SK-N-SH (cell line): ENCODE measurements at regions not wholly inside any gene's neighbourhood (a gene's known extent, or its start where the extent isn't known, plus 50 kb on each side); places are given as distances from the start of the nearest gene placed in this dataset.

Experiments used
- CTCF ChIA-PET: fragments of 300-600, 350-600 bp; formaldehyde crosslinking; extraction: SDS; loops from one replicate; lab custom pipeline; 2021; lab: Yijun Ruan, JAX
- POLR2A ChIA-PET: fragments of 350-600 bp; sonication (Branson Sonifier 250); formaldehyde crosslinking; extraction: SDS; loops from one replicate; lab custom pipeline; 2020; ENCODE audit warnings: antibody characterized with exemption, inconsistent platforms; lab: Yijun Ruan, JAX
- DNase-seq: peaks from one replicate; pipeline ENCODE4 v3.0.0; 2012
- H2AFZ ChIP-seq: fragments of 200-600 bp; sonication (generic); 2 replicates; pipeline ENCODE4 v1.8.1; 2016; ENCODE audit warnings: antibody characterized with exemption, mild to moderate bottlenecking, low read depth
- H3F3A ChIP-seq: fragments of 200-600 bp; sonication (generic); replicated peaks from 2 replicates; pipeline ENCODE3; 2016; ENCODE audit warnings: antibody characterized with exemption, mild to moderate bottlenecking; ENCODE audit not compliant: insufficient read depth
- H3K27ac ChIP-seq, 2 experiments: fragments of 200-500 bp in 1 of 2; fragments of 200-600 bp in 1 of 2; sonication (Bioruptor generic) in 1 of 2; sonication (generic), shearing (Covaris generic) in 1 of 2; 2 replicates each; pipeline versions ENCODE4 v1.5.1 to v1.6.1; 2014 to 2016; ENCODE audit warnings: low read depth in 2 of 2, inconsistent platforms in 1 of 2, low read length in 1 of 2, mild to moderate bottlenecking in 1 of 2, mixed read lengths in 1 of 2
- H3K27me3 ChIP-seq: fragments of 200-600 bp; sonication (generic), shearing (Covaris generic); 2 replicates; pipeline ENCODE4 v1.6.1; 2016; ENCODE audit warnings: mixed run types; ENCODE audit not compliant: insufficient read depth
- H3K36me3 ChIP-seq, 2 experiments: fragments of 200-500 bp in 1 of 2; fragments of 200-600 bp in 1 of 2; sonication (Bioruptor generic) in 1 of 2; sonication (generic) in 1 of 2; replicated peaks in 1 of 2; 2 replicates each; pipeline versions ENCODE3 to v1.5.1; 2014 to 2016; ENCODE audit warnings: low read length in 1 of 2, mild to moderate bottlenecking in 1 of 2; ENCODE audit not compliant: insufficient read depth in 2 of 2, control insufficient read depth in 1 of 2
- H3K4me1 ChIP-seq, 2 experiments: fragments of 200-500 bp in 1 of 2; fragments of 200-600 bp in 1 of 2; sonication (Bioruptor generic) in 1 of 2; sonication (generic), shearing (Covaris generic) in 1 of 2; 2 replicates each; pipeline versions ENCODE4 v1.5.1 to v1.6.1; 2014 to 2016; ENCODE audit warnings: low read depth in 1 of 2, low read length in 1 of 2, mixed run types in 1 of 2; ENCODE audit not compliant: insufficient read depth in 2 of 2, control insufficient read depth in 1 of 2
- H3K4me2 ChIP-seq: fragments of 200-600 bp; sonication (generic), shearing (Covaris generic); 2 replicates; pipeline ENCODE4 v1.6.1; 2017; ENCODE audit warnings: mixed run types
- H3K4me3 ChIP-seq, 2 experiments: fragments of 200-500 bp in 1 of 2; fragments of 200-600 bp in 1 of 2; sonication (Bioruptor generic) in 1 of 2; sonication (generic), shearing (Covaris generic) in 1 of 2; 2 replicates each; pipeline versions ENCODE4 v1.5.1 to v1.8.1; 2014 to 2016; ENCODE audit warnings: low read depth in 2 of 2, inconsistent platforms in 1 of 2, low read length in 1 of 2, mild to moderate bottlenecking in 1 of 2, mixed read lengths in 1 of 2, moderate library complexity in 1 of 2
- H3K79me2 ChIP-seq: fragments of 200-600 bp; sonication (generic); 2 replicates; pipeline ENCODE4 v1.8.1; 2017; ENCODE audit warnings: mild to moderate bottlenecking; ENCODE audit not compliant: insufficient read depth
- H3K9ac ChIP-seq: fragments of 200-600 bp; sonication (generic); 2 replicates; pipeline ENCODE4 v1.6.1; 2017; ENCODE audit warnings: mixed run types
- H3K9me2 ChIP-seq: fragments of 200-600 bp; sonication (generic); 2 replicates; pipeline ENCODE4 v1.6.1; 2017; ENCODE audit warnings: mixed run types
- H3K9me3 ChIP-seq: fragments of 200-600 bp; sonication (generic); 2 replicates; pipeline ENCODE4 v1.6.1; 2017; ENCODE audit warnings: mixed run types, mild to moderate bottlenecking, moderate library complexity
- H4K20me1 ChIP-seq: fragments of 200-600 bp; sonication (generic); 2 replicates; pipeline ENCODE4 v1.6.1; 2017; ENCODE audit warnings: mild to moderate bottlenecking, mixed run types; ENCODE audit not compliant: insufficient read depth
- CHD2 ChIP-seq: fragments of 150-350 bp; IDR thresholded peaks from 2 replicates; pipeline ENCODE4 v1.6.1; 2018; ENCODE audit warnings: low read length; ENCODE audit not compliant: partially characterized antibody
- CTCF ChIP-seq: fragments of 200-600 bp; sonication (generic); IDR thresholded peaks from 2 replicates; pipeline ENCODE4 v1.6.1; 2017; ENCODE audit warnings: antibody characterized with exemption, mild to moderate bottlenecking, moderate library complexity
- ELF1 ChIP-seq: IDR thresholded peaks from 2 replicates; pipeline ENCODE4 v1.4.0; 2012
- EP300 ChIP-seq, 2 experiments: IDR thresholded peaks; 2 replicates each; pipeline versions ENCODE4 v1.4.0 to v1.6.1; 2012; ENCODE audit warnings: borderline replicate concordance in 1 of 2, low read depth in 1 of 2, low read length in 1 of 2
- FOSL2 ChIP-seq: IDR thresholded peaks from 2 replicates; pipeline ENCODE4 v1.4.0; 2012; ENCODE audit warnings: low read depth, mild to moderate bottlenecking, moderate library complexity, borderline replicate concordance
- FOXJ3 ChIP-seq: sonication (generic); formaldehyde crosslinking; IDR thresholded peaks from 2 replicates; pipeline ENCODE4 v1.5.1; 2020; ENCODE audit warnings: mild to moderate bottlenecking, missing genetic modification reagents
- GATA2 ChIP-seq: sonication (generic); formaldehyde crosslinking; IDR thresholded peaks from 2 replicates; pipeline ENCODE4 v1.5.0; 2020; ENCODE audit warnings: mild to moderate bottlenecking, missing genetic modification reagents
- JUND ChIP-seq: IDR thresholded peaks from 2 replicates; pipeline ENCODE4 v1.4.0; 2012
- MXI1 ChIP-seq: IDR thresholded peaks from 2 replicates; pipeline ENCODE4 v1.6.1; 2012; ENCODE audit warnings: mild to moderate bottlenecking, low read depth, low read length, improper control_type of control experiment
- NFIC ChIP-seq: IDR thresholded peaks from 2 replicates; pipeline ENCODE4 v1.4.0; 2012; ENCODE audit warnings: borderline replicate concordance
- PBX3 ChIP-seq: IDR thresholded peaks from 2 replicates; pipeline ENCODE4; 2012
- RAD21 ChIP-seq: IDR thresholded peaks from 2 replicates; pipeline ENCODE4 v1.6.1; 2012; ENCODE audit warnings: mild to moderate bottlenecking, low read length
- RCOR1 ChIP-seq: fragments of 150-350 bp; IDR thresholded peaks from 2 replicates; pipeline ENCODE4 v1.6.1; 2017; ENCODE audit warnings: antibody characterized with exemption, low read length
- REST ChIP-seq: IDR thresholded peaks from 2 replicates; pipeline ENCODE4 v1.6.1; 2012; ENCODE audit warnings: mild to moderate bottlenecking, low read depth, low read length, moderate library complexity
- RFX5 ChIP-seq: IDR thresholded peaks from 2 replicates; pipeline ENCODE4 v1.6.1; 2012; ENCODE audit warnings: mild to moderate bottlenecking, improper control_type of control experiment, low read length
- SMC3 ChIP-seq: IDR thresholded peaks from 2 replicates; pipeline ENCODE4 v1.6.1; 2012; ENCODE audit warnings: low read depth, low read length, improper control_type of control experiment
- TEAD4 ChIP-seq: IDR thresholded peaks from 2 replicates; pipeline ENCODE4 v1.4.0; 2012; ENCODE audit warnings: mild to moderate bottlenecking, borderline replicate concordance; ENCODE audit not compliant: insufficient read depth
- USF2 ChIP-seq: fragments of 150-350 bp; IDR thresholded peaks from 2 replicates; pipeline ENCODE4 v1.6.1; 2017; ENCODE audit warnings: antibody characterized with exemption, low read length, low read depth, borderline replicate concordance
- YY1 ChIP-seq: IDR thresholded peaks from 2 replicates; pipeline ENCODE4 v1.4.0; 2012; ENCODE audit warnings: low read depth, mild to moderate bottlenecking
- ZBTB33 ChIP-seq: IDR thresholded peaks from 2 replicates; pipeline ENCODE4 v1.4.0; 2012; ENCODE audit warnings: low read depth, borderline replicate concordance
- WGBS: methylation state at CpG from one replicate; pipeline ENCODE4 v1.1.6; 2017; ENCODE audit warnings: low lambda C conversion rate; 5-methylcytosine and 5-hydroxymethylcytosine counted together

- Histone ChIP-seq H3K9me3 (no peaks in the 10 kb centered on the region), H3K4me2 (no peak overlapping the region), H3K4me3 (no peak overlapping the region), H4K20me1 (no peaks in the 10 kb centered on the region), H3K27ac (no peak overlapping the region), H3K36me3 (no peaks in the 10 kb centered on the region), H3K9me2 (0 out of 2 replicates have a peak, but pooled peaks cover 5% of the 10 kb centered on the region), H2AFZ (no peak overlapping the region), H3K27me3 (peaks cover 64% of the 10 kb centered on the region), H3K9ac (no peak overlapping the region), H3K79me2 (no peaks in the 10 kb centered on the region), H3F3A (no peaks in the 10 kb centered on the region), H3K4me1 (no peaks in the 10 kb centered on the region)
- WGBS = 3% methylated on average over 4 of the region's 4 CpGs
- POLR2A ChIA-PET = no interaction called here
- no peak for DNase-seq
- CTCF ChIA-PET = interaction anchor here (1.1 kb wide), 1 partner anchor 23 kb away, joined by 4 read pairs; no protein-coding TSS in a partner anchor
- TF ChIP-seq NFIC = no peak
- TF ChIP-seq RAD21 = no peak
- no peak for TF ChIP-seq JUND
- no peak for TF ChIP-seq RCOR1
Measured at GRCh38 chr7:156383526-156383925, 257.0 kb upstream of the RNF32 start.

GRCh38 chr7:156380261-156380660 is 260.3 kb upstream of the RNF32 start:
- no peaks in the 10 kb centered on the region for H3K79me2 ChIP-seq
- H3F3A ChIP-seq = no peaks in the 10 kb centered on the region
- peaks cover 83% of the 10 kb centered on the region for H3K27me3 ChIP-seq
- H3K9ac ChIP-seq = no peak overlapping the region
- H2AFZ ChIP-seq = no peak overlapping the region
- WGBS = 1% methylated on average over 4 of the region's 4 CpGs
- no peaks in the 10 kb centered on the region for H4K20me1 ChIP-seq
- CTCF ChIA-PET = no interaction called here
- H3K4me1 ChIP-seq = no peaks in the 10 kb centered on the region
- no peak overlapping the region for H3K4me2 ChIP-seq
- H3K36me3 ChIP-seq = no peaks in the 10 kb centered on the region
- H3K4me3 ChIP-seq = no peak overlapping the region
- no peak for DNase-seq
- H3K9me2 ChIP-seq = no peaks in the 10 kb centered on the region
- H3K9me3 ChIP-seq = no peaks in the 10 kb centered on the region
- no peak overlapping the region for H3K27ac ChIP-seq
- POLR2A ChIA-PET = no interaction called here
- TF ChIP-seq MXI1 (no peak), TEAD4 (no peak), PBX3 (no peak), FOSL2 (no peak), EP300 (IDR thresholded peaks at IDR 0.05; ENCODE audit: borderline replicate concordance in 1 of 2, low read depth in 1 of 2, low read length in 1 of 2) (no peak), NFIC (no peak), YY1 (no peak), SMC3 (no peak), ELF1 (no peak), GATA2 (CRISPR knock-in tag) (no peak), CHD2 (no peak), FOXJ3 (CRISPR knock-in tag) (no peak), RFX5 (no peak), CTCF (no peak), USF2 (no peak), REST (no peak), ZBTB33 (no peak)
